ENCODE measurements at regions not wholly inside any gene's neighbourhood (a gene's known extent, or its start where the extent isn't known, plus 50 kb on each side); places are given as distances from the start of the nearest gene placed in this dataset.

GRCh38 chr10:124174071-124174566 lies 80.7 kb upstream of the CHST15 start:
- no peak overlapping the region for H2BK12ac ChIP-seq (ENCODE audit: insufficient read length, low read depth, low read length)
- peak; percentile 23 for DNase-seq
- no peak overlapping the region for H3K27ac ChIP-seq (ENCODE audit: insufficient read length, low read depth, low read length)
- no peak overlapping the region for H3K23ac ChIP-seq (ENCODE audit: insufficient read length, low read depth, low read length)
- no peaks in the 10 kb centered on the region for H3K4me1 ChIP-seq (ENCODE audit: insufficient read depth, low read length)
- no peak overlapping the region for H2BK20ac ChIP-seq (ENCODE audit: low read depth, low read length, poor library complexity, severe bottlenecking)
- H2BK120ac ChIP-seq (ENCODE audit: low read depth, low read length, poor library complexity, severe bottlenecking) = no peak overlapping the region
- no peak overlapping the region for H3K27ac Mint-ChIP-seq
- H4K91ac ChIP-seq (ENCODE audit: insufficient read length, low read depth, low read length) = no peak overlapping the region
- H3K9me3 ChIP-seq (ENCODE audit: control insufficient read depth, low read depth, low read length) = no peaks in the 10 kb centered on the region
- H3K4me2 ChIP-seq (ENCODE audit: insufficient read depth, insufficient read length, low read length) = no peak overlapping the region
- no CpG with 5 or more reads among the region's 15 CpGs for WGBS (ENCODE audit: extremely low coverage, insufficient read length, low lambda C conversion rate)
- H3K14ac ChIP-seq (ENCODE audit: insufficient read depth, low read length) = no peak overlapping the region; the same call in 1 of the 2 replicates
- no peaks in the 10 kb centered on the region; a peak in 1 of 5 replicates for H3K9me3 Mint-ChIP-seq
- no peak overlapping the region for H3K4ac ChIP-seq (ENCODE audit: low read depth, low read length)
- H2AK5ac ChIP-seq (ENCODE audit: insufficient read length, low read length) = no peak overlapping the region
- no peak overlapping the region for H3K9ac ChIP-seq (ENCODE audit: extremely low read depth, insufficient read length, low read length)
- H3K4me3 Mint-ChIP-seq = no peak overlapping the region
- TF ChIP-seq CTCF (conservative IDR thresholded peaks at IDR 0.05) = no peak
- H3K18ac ChIP-seq (ENCODE audit: insufficient read length, low read depth, low read length) = no peak overlapping the region
- no peak overlapping the region for H2AFZ ChIP-seq (ENCODE audit: low read length)
- no peaks in the 10 kb centered on the region for H3K79me1 ChIP-seq (ENCODE audit: insufficient read depth, low read depth, low read length, poor library complexity, severe bottlenecking)
- no peaks in the 10 kb centered on the region for H3K27me3 ChIP-seq (ENCODE audit: insufficient read depth, low read length)
- H3T11ph ChIP-seq (ENCODE audit: low read length) = no peak overlapping the region
- no peak overlapping the region for H4K8ac ChIP-seq (replicated peaks; ENCODE audit: insufficient read length, low read depth, low read length)
- no peak overlapping the region for H2BK15ac ChIP-seq (ENCODE audit: low read depth, low read length)
- no peaks in the 10 kb centered on the region for H3K36me3 Mint-ChIP-seq (ENCODE audit: insufficient read depth in 1 of 3, low read depth in 3 of 3)
- no peaks in the 10 kb centered on the region for H3K23me2 ChIP-seq (ENCODE audit: insufficient read length, low read depth, low read length, poor library complexity, severe bottlenecking)
- H2BK5ac ChIP-seq (ENCODE audit: insufficient read length, low read length) = no peak overlapping the region
- H3K27me3 Mint-ChIP-seq (ENCODE audit: low read depth) = peaks cover 7% of the 10 kb centered on the region
- H3K79me2 ChIP-seq (ENCODE audit: insufficient read depth, low read length) = no peaks in the 10 kb centered on the region
- H4K5ac ChIP-seq (ENCODE audit: insufficient read length, low read depth, low read length) = no peak overlapping the region
- no peaks in the 10 kb centered on the region for H4K20me1 ChIP-seq (ENCODE audit: control insufficient read depth, insufficient read depth, insufficient read length)
- no peak overlapping the region for H3K56ac ChIP-seq (ENCODE audit: insufficient read length, low read depth, low read length)
- peaks cover 4 to 8% of the 10 kb centered on the region in 2 experiments for H3K4me1 Mint-ChIP-seq
